ENCODE measurements at regions not wholly inside any gene's neighbourhood (a gene's known extent, or its start where the extent isn't known, plus 50 kb on each side); places are given as distances from the start of the nearest gene placed in this dataset.

GRCh38 chr2:150279686-150280085, 207.8 kb downstream of the RND3 start:
- FAIRE-seq, result no peak
- TF ChIP-seq, protein P1, sequence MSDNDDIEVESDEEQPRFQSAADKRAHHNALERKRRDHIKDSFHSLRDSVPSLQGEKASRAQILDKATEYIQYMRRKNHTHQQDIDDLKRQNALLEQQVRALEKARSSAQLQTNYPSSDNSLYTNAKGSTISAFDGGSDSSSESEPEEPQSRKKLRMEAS (IDR thresholded peaks at IDR 0.05; ENCODE audit: insufficient read depth, insufficient read length), result no peak
- peaks cover 3% of the 10 kb centered on the region for H3K9me3 ChIP-seq (replicated peaks; ENCODE audit: control insufficient read depth, insufficient read depth, low read length)
- no peak overlapping the region for H2AFZ ChIP-seq (ENCODE audit: low read depth, low read length)
- no peaks in the 10 kb centered on the region for H3K4me1 ChIP-seq (ENCODE audit: control insufficient read depth, extremely low read depth, insufficient read depth, low read length)
- ChIA-PET CTCF (interaction anchor here (0.7 to 2.0 kb wide), 5 partner anchors 8 to 145 kb away, joined by 3 to 5 read pairs (median 3); no protein-coding TSS in a partner anchor), POLR2A (no interaction called here)
- no peak overlapping the region for H3K4me3 ChIP-seq (replicated peaks in 1 of 3; ENCODE audit: insufficient read depth in 1 of 3, low read depth in 1 of 3, low read length in 3 of 3)
- H4K20me1 ChIP-seq (replicated peaks; ENCODE audit: control insufficient read depth, extremely low read depth, insufficient read depth, low read length), result no peaks in the 10 kb centered on the region
- BruUV-seq (replicated peaks), result no TSS peak
- H3K27me3 ChIP-seq (ENCODE audit: control insufficient read depth in 2 of 2, insufficient read depth in 2 of 2, low read length in 2 of 2), result no peaks in the 10 kb centered on the region
- DNase-seq (ENCODE audit: low read depth, low spot score), result peak; percentile 26
- dilution Hi-C loops (cut with MboI; ENCODE audit: extremely low pct_ligation_motif_present, low sequenced_read_pairs) (no loop called here), intact Hi-C loops (cut with micrococcal nuclease) (no loop called here)
- H3K4me2 ChIP-seq (ENCODE audit: insufficient read depth, low read length), result no peak overlapping the region
- H3K9me1 ChIP-seq (replicated peaks; ENCODE audit: control insufficient read depth, extremely low read depth, insufficient read depth, low read length), result no peaks in the 10 kb centered on the region
- H3K79me2 ChIP-seq (ENCODE audit: control insufficient read depth, insufficient read depth, low read length), result no peaks in the 10 kb centered on the region
- no peak overlapping the region for H3K9ac ChIP-seq (replicated peaks; ENCODE audit: extremely low read depth, insufficient read depth, low read length)
- H3K36me3 ChIP-seq (ENCODE audit: control insufficient read depth in 2 of 2, extremely low read depth in 1 of 2, insufficient read depth in 2 of 2, low read length in 2 of 2), result no peaks in the 10 kb centered on the region
- H3K27ac ChIP-seq (ENCODE audit: insufficient read depth, low read depth, low read length), result no peak overlapping the region

- TF ChIP-seq POLR2A (IDR thresholded peaks at IDR 0.05; ENCODE audit: low read depth, low read length) (no peak), MYC (IDR thresholded peaks at IDR 0.05; ENCODE audit: low read depth, low read length) (no peak), GATA2 (IDR thresholded peaks at IDR 0.05; ENCODE audit: insufficient read depth, insufficient read length, low read depth, low read length) (no peak), CTCF (IDR thresholded peaks at IDR 0.05; ENCODE audit: extremely low read depth in 1 of 2, insufficient read depth in 1 of 2, low read depth in 1 of 2, low read length in 2 of 2) (no peak), EZH2 (IDR thresholded peaks at IDR 0.05; ENCODE audit: borderline replicate concordance, low read depth, low read length, severe bottlenecking) (no peak), JUN (IDR thresholded peaks at IDR 0.05; ENCODE audit: borderline replicate concordance, insufficient read depth, insufficient read length, low read depth) (no peak), FOS (IDR thresholded peaks at IDR 0.05; ENCODE audit: borderline replicate concordance, insufficient read depth, low read length) (no peak), POLR2AphosphoS5 (IDR thresholded peaks at IDR 0.05; ENCODE audit: insufficient read depth, low read depth, low read length) (no peak)
- TF ChIP-seq, protein P1 (IDR thresholded peaks at IDR 0.05; ENCODE audit: insufficient read depth, insufficient read length), result no peak
- ChIA-PET POLR2A (no interaction called here), CTCF (no interaction called here)
- dilution Hi-C loops (cut with MboI; ENCODE audit: extremely low pct_ligation_motif_present, low sequenced_read_pairs), result no loop called here
- no peaks in the 10 kb centered on the region for H4K20me1 ChIP-seq (replicated peaks; ENCODE audit: control insufficient read depth, extremely low read depth, insufficient read depth, low read length)
- no peak for DNase-seq (ENCODE audit: low read depth, low spot score)
- peaks cover 3% of the 10 kb centered on the region for H3K9me3 ChIP-seq (replicated peaks; ENCODE audit: control insufficient read depth, insufficient read depth, low read length)
- H3K27me3 ChIP-seq (ENCODE audit: control insufficient read depth in 2 of 2, insufficient read depth in 2 of 2, low read length in 2 of 2), result no peaks in the 10 kb centered on the region
- no peak overlapping the region for H3K27ac ChIP-seq (ENCODE audit: insufficient read depth, low read depth, low read length)
- H2AFZ ChIP-seq (ENCODE audit: low read depth, low read length), result no peak overlapping the region
- no peaks in the 10 kb centered on the region for H3K4me1 ChIP-seq (ENCODE audit: control insufficient read depth, extremely low read depth, insufficient read depth, low read length)
- H3K9me1 ChIP-seq (replicated peaks; ENCODE audit: control insufficient read depth, extremely low read depth, insufficient read depth, low read length), result no peaks in the 10 kb centered on the region
- no peak overlapping the region for H3K9ac ChIP-seq (replicated peaks; ENCODE audit: extremely low read depth, insufficient read depth, low read length)
- BruUV-seq (replicated peaks), result no TSS peak
- intact Hi-C loops (cut with micrococcal nuclease), result no loop called here
- no peaks in the 10 kb centered on the region for H3K79me2 ChIP-seq (ENCODE audit: control insufficient read depth, insufficient read depth, low read length)
- no peak overlapping the region for H3K4me2 ChIP-seq (ENCODE audit: insufficient read depth, low read length)
- no peak for FAIRE-seq
- no peak overlapping the region for H3K4me3 ChIP-seq (replicated peaks in 1 of 3; ENCODE audit: insufficient read depth in 1 of 3, low read depth in 1 of 3, low read length in 3 of 3)
- H3K36me3 ChIP-seq (ENCODE audit: control insufficient read depth in 2 of 2, extremely low read depth in 1 of 2, insufficient read depth in 2 of 2, low read length in 2 of 2), result no peaks in the 10 kb centered on the region
Observed at GRCh38 chr2:150276737-150277136, 210.7 kb downstream of the RND3 start.
